DND-41 (cell line): ENCODE measurements at regions not wholly inside any gene's neighbourhood (a gene's known extent, or its start where the extent isn't known, plus 50 kb on each side); places are given as distances from the start of the nearest gene placed in this dataset.

Experiments
- CTCF ChIP-seq: IDR thresholded peaks from 2 replicates; pipeline ENCODE4 v1.5.1; 2012; ENCODE audit warnings: borderline replicate concordance, low read length, moderate library complexity, mild to moderate bottlenecking; ENCODE audit not compliant: poor library complexity, severe bottlenecking; ENCODE audit errors: extremely low read depth
- EZH2 ChIP-seq: IDR thresholded peaks from 3 replicates; pipeline ENCODE4 v1.6.1; 2012; ENCODE audit warnings: borderline replicate concordance, low read depth, mild to moderate bottlenecking, moderate library complexity, low read length, inconsistent platforms; ENCODE audit not compliant: severe bottlenecking

DNA sequence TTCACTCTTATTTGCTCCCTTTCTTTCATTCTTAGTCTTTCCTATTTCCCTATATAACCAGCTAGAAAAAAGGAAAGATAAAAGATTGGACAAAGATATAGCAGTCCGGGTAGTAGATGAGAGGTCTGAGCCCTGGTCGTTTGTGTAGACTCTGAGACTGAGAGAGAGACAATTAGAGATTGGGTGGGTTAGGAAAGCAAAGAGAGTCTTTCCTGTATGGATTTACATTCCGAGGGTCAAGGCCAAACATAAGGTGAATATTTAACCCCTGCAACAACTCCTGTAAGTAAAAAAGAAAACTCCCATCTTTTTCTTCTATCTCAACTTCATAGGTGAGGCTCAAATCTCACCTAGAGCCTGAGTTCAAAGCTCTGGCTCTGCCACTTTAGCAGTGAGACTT is 218.0 kb upstream of the FGGY start:
- TF ChIP-seq CTCF, result no peak
- TF ChIP-seq EZH2, result no peak
